ENCODE measurements at regions not wholly inside any gene's neighbourhood (a gene's known extent, or its start where the extent isn't known, plus 50 kb on each side); places are given as distances from the start of the nearest gene placed in this dataset.
A peak's percentile ranks its signal among the peaks of the same experiment; 100 is the strongest.

- Histone ChIP-seq H3K36me3 (no peaks in the 10 kb centered on the region), H3K27ac (replicated peaks) (no peak overlapping the region), H3K27me3 (ENCODE audit: low read depth) (peaks cover 3% of the 10 kb centered on the region), H3K9me3 (replicated peaks) (no peaks in the 10 kb centered on the region), H3K4me1 (peaks cover 43% of the 10 kb centered on the region), H3K4me3 (no peak overlapping the region)
- intact Hi-C loops (cut with micrococcal nuclease), result no loop called here
- no peak for DNase-seq
- no peak for TF ChIP-seq CTCF (IDR thresholded peaks at IDR 0.05; ENCODE audit: borderline replicate concordance)
Observed at GRCh38 chr3:126292318-126293070, 64.7 kb downstream of the KLF15 start.

GRCh38 chr3:126291537-126291936 lies 65.7 kb downstream of the KLF15 start:
- H3K27me3 ChIP-seq (ENCODE audit: low read depth), result peaks cover 4% of the 10 kb centered on the region
- intact Hi-C loops (cut with micrococcal nuclease), result no loop called here
- H3K27ac ChIP-seq (replicated peaks), result no peak overlapping the region
- TF ChIP-seq CTCF (IDR thresholded peaks at IDR 0.05; ENCODE audit: borderline replicate concordance), result no peak
- no peaks in the 10 kb centered on the region for H3K36me3 ChIP-seq
- no peak overlapping the region for H3K4me3 ChIP-seq
- H3K9me3 ChIP-seq (replicated peaks), result no peaks in the 10 kb centered on the region
- no peak for DNase-seq
- H3K4me1 ChIP-seq, result peaks cover 52% of the 10 kb centered on the region

- DNase-seq, result no peak
- Histone ChIP-seq H3K36me3 (no peaks in the 10 kb centered on the region), H3K9me3 (replicated peaks) (no peaks in the 10 kb centered on the region), H3K27me3 (ENCODE audit: low read depth) (peaks cover 7% of the 10 kb centered on the region), H3K27ac (replicated peaks) (no peak overlapping the region), H3K4me3 (no peak overlapping the region), H3K4me1 (peaks cover 57% of the 10 kb centered on the region)
- no peak for TF ChIP-seq CTCF (IDR thresholded peaks at IDR 0.05; ENCODE audit: borderline replicate concordance)
- intact Hi-C loops (cut with micrococcal nuclease), result no loop called here
Observed at GRCh38 chr3:126291061-126291460, 66.1 kb downstream of the KLF15 start.

- no peak for DNase-seq
- H3K9me3 ChIP-seq (replicated peaks), result no peaks in the 10 kb centered on the region
- H3K36me3 ChIP-seq, result no peaks in the 10 kb centered on the region
- no peak overlapping the region for H3K4me3 ChIP-seq
- no peak for TF ChIP-seq CTCF (IDR thresholded peaks at IDR 0.05; ENCODE audit: borderline replicate concordance)
- no peak overlapping the region for H3K27ac ChIP-seq (replicated peaks)
- H3K4me1 ChIP-seq, result peaks cover 57% of the 10 kb centered on the region
- peaks cover 7% of the 10 kb centered on the region for H3K27me3 ChIP-seq (ENCODE audit: low read depth)
- intact Hi-C loops (cut with micrococcal nuclease), result no loop called here
Observed at GRCh38 chr3:126290325-126290724, 66.9 kb downstream of the KLF15 start.

GRCh38 chr3:126289096-126289495 lies 68.1 kb downstream of the KLF15 start:
- Histone ChIP-seq H3K27ac (replicated peaks) (peak overlapping the region; percentile 90), H3K27me3 (ENCODE audit: low read depth) (peaks cover 7% of the 10 kb centered on the region), H3K4me3 (no peak overlapping the region), H3K4me1 (peaks cover 52% of the 10 kb centered on the region), H3K9me3 (replicated peaks) (no peaks in the 10 kb centered on the region), H3K36me3 (no peaks in the 10 kb centered on the region)
- no peak for TF ChIP-seq CTCF (IDR thresholded peaks at IDR 0.05; ENCODE audit: borderline replicate concordance)
- intact Hi-C loops (cut with micrococcal nuclease), result no loop called here
- no peak for DNase-seq
